ENCODE measurements at regions not wholly inside any gene's neighbourhood (a gene's known extent, or its start where the extent isn't known, plus 50 kb on each side); places are given as distances from the start of the nearest gene placed in this dataset.

DNA sequence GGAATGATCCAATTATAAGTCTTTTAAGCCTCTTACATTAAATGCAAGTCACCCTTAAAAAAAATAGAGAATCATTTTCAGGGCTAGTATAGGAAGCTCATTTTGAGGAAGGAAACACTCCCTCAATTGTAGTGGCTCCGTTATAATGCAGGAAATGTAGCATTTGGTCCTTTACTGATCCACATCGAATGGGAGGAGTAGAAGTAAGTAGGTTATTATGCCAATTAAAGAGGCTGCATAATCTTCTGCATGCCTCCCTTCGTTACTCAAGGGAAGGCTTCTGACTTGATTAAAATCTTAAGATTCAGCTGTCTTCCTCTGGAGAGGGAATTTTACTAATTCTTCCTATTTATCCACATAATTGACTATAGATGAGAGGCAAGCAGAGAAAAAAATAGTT, 579.2 kb upstream of the COX7C start:
- Mint-ChIP-seq H3K36me3 (ENCODE audit: low read depth) (no peaks in the 10 kb centered on the region), H3K9me3 (peaks cover 4% of the 10 kb centered on the region), H3K27ac (ENCODE audit: unreplicated experiment) (no peak overlapping the region), H3K4me1 (no peaks in the 10 kb centered on the region), H3K4me3 (no peak overlapping the region), H3K27me3 (ENCODE audit: low read depth) (no peaks in the 10 kb centered on the region)
- no peak for DNase-seq (ENCODE audit: low read depth, low spot score)
- TF ChIP-seq, protein P1, sequence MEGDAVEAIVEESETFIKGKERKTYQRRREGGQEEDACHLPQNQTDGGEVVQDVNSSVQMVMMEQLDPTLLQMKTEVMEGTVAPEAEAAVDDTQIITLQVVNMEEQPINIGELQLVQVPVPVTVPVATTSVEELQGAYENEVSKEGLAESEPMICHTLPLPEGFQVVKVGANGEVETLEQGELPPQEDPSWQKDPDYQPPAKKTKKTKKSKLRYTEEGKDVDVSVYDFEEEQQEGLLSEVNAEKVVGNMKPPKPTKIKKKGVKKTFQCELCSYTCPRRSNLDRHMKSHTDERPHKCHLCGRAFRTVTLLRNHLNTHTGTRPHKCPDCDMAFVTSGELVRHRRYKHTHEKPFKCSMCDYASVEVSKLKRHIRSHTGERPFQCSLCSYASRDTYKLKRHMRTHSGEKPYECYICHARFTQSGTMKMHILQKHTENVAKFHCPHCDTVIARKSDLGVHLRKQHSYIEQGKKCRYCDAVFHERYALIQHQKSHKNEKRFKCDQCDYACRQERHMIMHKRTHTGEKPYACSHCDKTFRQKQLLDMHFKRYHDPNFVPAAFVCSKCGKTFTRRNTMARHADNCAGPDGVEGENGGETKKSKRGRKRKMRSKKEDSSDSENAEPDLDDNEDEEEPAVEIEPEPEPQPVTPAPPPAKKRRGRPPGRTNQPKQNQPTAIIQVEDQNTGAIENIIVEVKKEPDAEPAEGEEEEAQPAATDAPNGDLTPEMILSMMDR (conservative IDR thresholded peaks at IDR 0.05) = no peak

DNA sequence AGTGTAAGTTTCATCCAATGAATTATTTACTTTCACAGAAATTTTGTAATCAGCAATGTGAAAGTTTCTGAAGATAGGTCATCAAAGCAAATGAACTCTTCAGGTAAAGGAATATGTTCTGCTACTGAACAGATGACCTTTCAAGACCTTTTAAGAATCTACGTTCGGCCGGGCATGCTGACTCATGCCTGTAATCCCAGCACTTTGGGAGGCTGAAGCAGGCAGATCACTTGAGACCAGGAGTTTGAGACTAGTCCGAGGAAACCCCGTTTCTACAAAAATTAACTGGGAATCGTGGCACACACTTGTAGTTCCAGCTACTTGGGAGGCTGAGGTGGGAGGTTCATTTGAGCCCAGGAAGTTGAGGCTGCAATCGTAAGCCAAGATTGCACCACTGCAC, 578.4 kb upstream of the COX7C start:
- H3K27ac Mint-ChIP-seq (ENCODE audit: unreplicated experiment) = no peak overlapping the region
- H3K36me3 Mint-ChIP-seq (ENCODE audit: low read depth) = no peaks in the 10 kb centered on the region
- no peak for DNase-seq (ENCODE audit: low read depth, low spot score)
- no peaks in the 10 kb centered on the region for H3K27me3 Mint-ChIP-seq (ENCODE audit: low read depth)
- no peak overlapping the region for H3K4me3 Mint-ChIP-seq
- peaks cover 4% of the 10 kb centered on the region for H3K9me3 Mint-ChIP-seq
- TF ChIP-seq, protein P1 (conservative IDR thresholded peaks at IDR 0.05) = no peak
- no peaks in the 10 kb centered on the region for H3K4me1 Mint-ChIP-seq

DNA sequence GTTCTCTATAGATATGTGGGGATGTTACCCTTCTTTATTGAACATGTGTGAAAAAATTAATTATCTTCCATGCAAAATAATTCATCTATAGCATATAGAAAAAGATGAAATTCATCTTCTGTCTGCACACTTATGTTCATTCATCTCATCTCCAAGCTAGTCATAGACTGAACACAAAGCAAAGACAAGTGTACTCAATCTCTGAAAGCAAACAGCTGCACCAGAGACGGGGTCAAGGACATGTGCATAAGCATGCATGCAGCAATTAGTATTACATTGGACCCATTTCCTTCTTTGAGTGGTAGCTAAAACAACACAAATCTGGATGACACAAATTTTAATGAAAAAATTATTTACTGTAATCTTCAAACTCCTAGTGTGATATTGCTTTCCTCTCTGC, 547.0 kb upstream of the COX7C start:
- Mint-ChIP-seq H3K27me3 (ENCODE audit: low read depth) (no peaks in the 10 kb centered on the region), H3K4me3 (no peak overlapping the region), H3K36me3 (ENCODE audit: low read depth) (no peaks in the 10 kb centered on the region), H3K9me3 (no peaks in the 10 kb centered on the region), H3K4me1 (no peaks in the 10 kb centered on the region), H3K27ac (ENCODE audit: unreplicated experiment) (no peak overlapping the region)
- TF ChIP-seq, protein P1 (conservative IDR thresholded peaks at IDR 0.05) = no peak
- no peak for DNase-seq (ENCODE audit: low read depth, low spot score)

DNA sequence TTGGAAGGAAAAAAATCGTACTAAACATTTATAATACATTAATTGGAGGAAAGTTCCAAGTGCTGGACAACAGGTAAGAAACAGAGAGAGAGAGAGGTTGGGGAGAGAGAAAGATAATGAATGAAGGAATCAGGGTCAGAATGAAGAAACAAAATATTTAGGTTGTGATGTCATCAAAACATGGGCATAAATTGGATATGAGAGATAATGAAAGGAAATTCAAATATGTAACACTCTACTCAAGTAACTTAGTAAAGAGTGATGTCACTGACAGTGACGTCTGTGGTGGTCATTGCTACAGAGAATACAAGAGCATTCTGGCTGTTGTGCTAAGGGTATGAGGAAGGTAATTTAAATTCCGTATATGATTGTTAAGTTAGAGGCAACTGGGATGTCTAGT, 543.4 kb upstream of the COX7C start:
- H3K4me3 Mint-ChIP-seq = no peak overlapping the region
- no peaks in the 10 kb centered on the region for H3K36me3 Mint-ChIP-seq (ENCODE audit: low read depth)
- no peak overlapping the region for H3K27ac Mint-ChIP-seq (ENCODE audit: unreplicated experiment)
- no peak for DNase-seq (ENCODE audit: low read depth, low spot score)
- TF ChIP-seq, protein P1 (conservative IDR thresholded peaks at IDR 0.05) = no peak
- H3K27me3 Mint-ChIP-seq (ENCODE audit: low read depth) = no peaks in the 10 kb centered on the region
- peaks cover 2% of the 10 kb centered on the region for H3K9me3 Mint-ChIP-seq
- H3K4me1 Mint-ChIP-seq = no peaks in the 10 kb centered on the region

DNA sequence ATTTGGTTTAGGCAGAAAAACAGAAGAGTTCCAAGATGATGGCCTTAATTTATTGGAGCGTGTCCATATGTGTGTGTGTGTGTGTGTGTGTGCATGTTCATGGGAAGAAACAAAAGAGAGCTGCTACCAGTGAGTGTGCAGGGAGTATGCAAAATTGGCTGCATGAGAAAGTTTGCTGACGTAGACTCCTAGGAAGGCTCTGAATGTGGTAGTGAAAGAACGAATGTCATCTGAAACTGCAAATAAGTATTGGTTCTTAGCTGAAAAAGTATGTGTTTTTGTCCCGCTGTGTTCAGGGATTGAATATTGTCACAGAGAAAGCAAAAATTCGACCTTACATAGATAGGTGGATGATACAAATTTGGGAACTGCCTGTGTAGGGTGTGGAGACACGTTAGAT, 542.6 kb upstream of the COX7C start:
- Mint-ChIP-seq H3K27me3 (ENCODE audit: low read depth) (no peaks in the 10 kb centered on the region), H3K4me1 (no peaks in the 10 kb centered on the region), H3K27ac (ENCODE audit: unreplicated experiment) (no peak overlapping the region), H3K9me3 (peaks cover 4% of the 10 kb centered on the region), H3K36me3 (ENCODE audit: low read depth) (no peaks in the 10 kb centered on the region), H3K4me3 (no peak overlapping the region)
- no peak for DNase-seq (ENCODE audit: low read depth, low spot score)
- TF ChIP-seq, protein P1 (conservative IDR thresholded peaks at IDR 0.05) = no peak

DNA sequence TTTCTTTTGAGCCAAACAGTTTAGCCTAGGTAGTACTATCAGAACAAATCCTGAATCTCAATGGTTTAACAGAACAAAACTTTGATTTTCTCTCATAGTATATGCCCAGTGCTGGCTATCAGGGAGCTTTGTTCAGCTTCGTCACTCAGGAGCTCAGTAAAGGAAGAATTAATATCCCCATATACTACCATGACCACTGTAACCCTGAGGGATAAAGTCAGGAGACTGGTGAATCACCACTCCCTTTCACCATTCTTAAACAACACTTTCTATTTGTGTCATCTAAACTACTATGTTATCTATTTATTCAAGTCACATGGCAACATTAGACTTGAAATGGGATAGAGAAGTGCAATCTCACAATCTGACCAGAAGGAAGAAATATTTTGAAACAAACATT, 522.6 kb upstream of the COX7C start:
- Mint-ChIP-seq H3K36me3 (ENCODE audit: low read depth) (no peaks in the 10 kb centered on the region), H3K4me3 (no peak overlapping the region), H3K27ac (ENCODE audit: unreplicated experiment) (no peak overlapping the region), H3K27me3 (ENCODE audit: low read depth) (no peaks in the 10 kb centered on the region), H3K9me3 (no peaks in the 10 kb centered on the region), H3K4me1 (no peaks in the 10 kb centered on the region)
- no peak for DNase-seq (ENCODE audit: low read depth, low spot score)
- TF ChIP-seq, protein P1 (conservative IDR thresholded peaks at IDR 0.05) = no peak
